HL-60 (cell line): ENCODE measurements at regions not wholly inside any gene's neighbourhood (a gene's known extent, or its start where the extent isn't known, plus 50 kb on each side); places are given as distances from the start of the nearest gene placed in this dataset.

Experiments used
- CTCF ChIP-seq: IDR thresholded peaks from one replicate; pipeline ENCODE4 v1.5.1; 2011; ENCODE audit warnings: low read length, control low read depth, inconsistent platforms; ENCODE audit not compliant: insufficient read depth
- GABPA ChIP-seq: IDR thresholded peaks from 2 replicates; pipeline ENCODE4 v1.6.1; 2012; ENCODE audit warnings: low read depth
- TF ChIP-seq, protein P1 (sequence below): IDR thresholded peaks from 2 replicates; pipeline ENCODE4 v1.6.1; 2012; ENCODE audit warnings: low read depth; ENCODE audit not compliant: insufficient replicate concordance

- TF ChIP-seq, protein P1, sequence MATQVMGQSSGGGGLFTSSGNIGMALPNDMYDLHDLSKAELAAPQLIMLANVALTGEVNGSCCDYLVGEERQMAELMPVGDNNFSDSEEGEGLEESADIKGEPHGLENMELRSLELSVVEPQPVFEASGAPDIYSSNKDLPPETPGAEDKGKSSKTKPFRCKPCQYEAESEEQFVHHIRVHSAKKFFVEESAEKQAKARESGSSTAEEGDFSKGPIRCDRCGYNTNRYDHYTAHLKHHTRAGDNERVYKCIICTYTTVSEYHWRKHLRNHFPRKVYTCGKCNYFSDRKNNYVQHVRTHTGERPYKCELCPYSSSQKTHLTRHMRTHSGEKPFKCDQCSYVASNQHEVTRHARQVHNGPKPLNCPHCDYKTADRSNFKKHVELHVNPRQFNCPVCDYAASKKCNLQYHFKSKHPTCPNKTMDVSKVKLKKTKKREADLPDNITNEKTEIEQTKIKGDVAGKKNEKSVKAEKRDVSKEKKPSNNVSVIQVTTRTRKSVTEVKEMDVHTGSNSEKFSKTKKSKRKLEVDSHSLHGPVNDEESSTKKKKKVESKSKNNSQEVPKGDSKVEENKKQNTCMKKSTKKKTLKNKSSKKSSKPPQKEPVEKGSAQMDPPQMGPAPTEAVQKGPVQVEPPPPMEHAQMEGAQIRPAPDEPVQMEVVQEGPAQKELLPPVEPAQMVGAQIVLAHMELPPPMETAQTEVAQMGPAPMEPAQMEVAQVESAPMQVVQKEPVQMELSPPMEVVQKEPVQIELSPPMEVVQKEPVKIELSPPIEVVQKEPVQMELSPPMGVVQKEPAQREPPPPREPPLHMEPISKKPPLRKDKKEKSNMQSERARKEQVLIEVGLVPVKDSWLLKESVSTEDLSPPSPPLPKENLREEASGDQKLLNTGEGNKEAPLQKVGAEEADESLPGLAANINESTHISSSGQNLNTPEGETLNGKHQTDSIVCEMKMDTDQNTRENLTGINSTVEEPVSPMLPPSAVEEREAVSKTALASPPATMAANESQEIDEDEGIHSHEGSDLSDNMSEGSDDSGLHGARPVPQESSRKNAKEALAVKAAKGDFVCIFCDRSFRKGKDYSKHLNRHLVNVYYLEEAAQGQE, result peak; percentile 81
- TF ChIP-seq CTCF (no peak), GABPA (no peak)
Observed at GRCh38 chr18:78793313-78794070, 186.1 kb upstream of the SALL3 start.
